ENCODE measurements at regions not wholly inside any gene's neighbourhood (a gene's known extent, or its start where the extent isn't known, plus 50 kb on each side); places are given as distances from the start of the nearest gene placed in this dataset.

GRCh38 chr7:25823571-25823970 lies 328.4 kb upstream of the NFE2L3 start:
- TF ChIP-seq POLR2AphosphoS5 (IDR thresholded peaks at IDR 0.05; ENCODE audit: low read depth, low read length), result no peak
- no peak for TF ChIP-seq TAF1 (IDR thresholded peaks at IDR 0.05; ENCODE audit: low read depth, low read length)
- no peak for TF ChIP-seq POLR2A (IDR thresholded peaks at IDR 0.05; ENCODE audit: low read depth, low read length)
